NCI-H82 (cell line): ENCODE measurements at regions not wholly inside any gene's neighbourhood (a gene's known extent, or its start where the extent isn't known, plus 50 kb on each side); places are given as distances from the start of the nearest gene placed in this dataset.
"Not testable (repeated sequence)": the region's sequence is repeated elsewhere in the genome, so short reads cannot be mapped to it uniquely, and the experiment has no call there.

Source experiments
- DNase-seq: peaks from one replicate; lab custom pipeline; 2025; lab: John Stamatoyannopoulos, UW

GRCh38 chr4:105050896-105051295 lies 95.8 kb upstream of the TET2 start:
- no peak for DNase-seq

- no peak for DNase-seq
These were observed 89.1 kb upstream of the TET2 start for GRCh38 chr4:105057370-105058105.

GRCh38 chr4:105058177-105058812 lies 88.4 kb upstream of the TET2 start:
- DNase-seq = no peak

- no peak for DNase-seq
These were observed 87.3 kb upstream of the TET2 start for GRCh38 chr4:105059337-105059736.

DNA sequence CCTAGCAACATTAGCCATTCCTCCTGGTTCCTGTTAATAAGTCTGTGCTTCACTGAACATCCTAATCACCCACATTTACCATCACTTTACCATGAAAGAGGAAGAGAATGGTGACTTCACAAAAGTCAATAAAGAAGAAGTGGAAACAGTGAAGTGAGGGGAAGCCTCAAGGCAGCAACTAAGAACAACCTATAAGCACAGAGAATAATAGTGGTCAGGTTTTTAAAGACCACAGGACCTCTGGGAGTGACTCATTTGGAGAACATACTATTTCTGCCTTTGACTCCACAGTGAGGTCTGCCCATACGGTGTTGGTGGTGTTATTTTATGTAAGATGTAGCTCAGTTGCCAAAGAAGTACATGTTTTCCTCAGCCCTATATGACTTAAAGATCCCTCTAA lies 86.0 kb upstream of the TET2 start:
- no peak for DNase-seq

DNA sequence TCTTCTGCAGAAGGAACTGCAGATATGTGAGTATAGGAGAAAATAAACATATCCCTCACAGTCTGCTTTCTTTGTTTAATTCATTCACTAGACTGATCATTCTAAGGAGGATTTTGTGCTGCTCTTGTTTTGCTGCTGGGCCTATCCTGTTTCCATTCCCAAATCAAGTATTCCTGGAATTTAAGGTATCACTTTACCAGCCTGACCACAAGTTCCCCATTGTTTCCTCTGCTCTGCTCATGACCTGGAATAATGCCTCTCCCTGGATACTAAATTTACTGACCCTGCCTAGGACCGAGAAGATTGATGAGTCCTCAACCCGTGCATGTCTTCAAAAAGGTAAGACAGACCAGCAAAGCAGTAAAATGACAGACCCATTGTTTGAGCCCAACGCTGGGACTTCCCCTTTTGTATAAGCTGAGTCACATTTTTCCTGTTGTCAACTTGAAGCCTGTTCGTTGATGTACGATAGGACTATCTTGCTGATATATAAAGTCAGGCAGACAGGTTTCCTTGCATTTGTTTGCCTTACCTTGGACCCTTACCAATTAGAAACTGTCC lies 85.5 kb upstream of the TET2 start:
- no peak for DNase-seq

GRCh38 chr4:105061731-105062130 lies 84.9 kb upstream of the TET2 start:
- DNase-seq = no peak

GRCh38 chr4:105066401-105066800 lies 80.3 kb upstream of the TET2 start:
- DNase-seq = no peak

DNA sequence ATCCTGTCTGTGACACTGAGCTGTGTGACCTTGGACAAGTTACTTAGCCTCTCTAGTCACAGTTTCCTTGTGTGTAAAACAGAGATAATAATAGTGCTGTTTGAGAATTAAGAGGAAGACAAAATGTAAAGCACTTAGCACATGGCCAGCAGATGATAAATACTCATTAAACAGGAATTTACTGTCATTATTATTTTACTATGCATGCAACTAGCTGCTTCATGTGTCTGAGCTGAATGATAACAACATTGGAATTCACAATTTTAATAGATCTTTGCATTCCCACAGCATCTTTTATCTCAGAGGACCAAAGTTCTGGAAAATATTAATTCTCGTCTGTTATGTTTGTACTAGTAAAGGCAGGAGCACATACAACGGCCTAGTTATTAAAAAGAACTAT lies 79.2 kb upstream of the TET2 start:
- no peak for DNase-seq

GRCh38 chr4:105067946-105068345 lies 78.7 kb upstream of the TET2 start:
- DNase-seq = no peak

- DNase-seq = no peak
These were observed 78.2 kb upstream of the TET2 start for GRCh38 chr4:105068516-105068915.

DNA sequence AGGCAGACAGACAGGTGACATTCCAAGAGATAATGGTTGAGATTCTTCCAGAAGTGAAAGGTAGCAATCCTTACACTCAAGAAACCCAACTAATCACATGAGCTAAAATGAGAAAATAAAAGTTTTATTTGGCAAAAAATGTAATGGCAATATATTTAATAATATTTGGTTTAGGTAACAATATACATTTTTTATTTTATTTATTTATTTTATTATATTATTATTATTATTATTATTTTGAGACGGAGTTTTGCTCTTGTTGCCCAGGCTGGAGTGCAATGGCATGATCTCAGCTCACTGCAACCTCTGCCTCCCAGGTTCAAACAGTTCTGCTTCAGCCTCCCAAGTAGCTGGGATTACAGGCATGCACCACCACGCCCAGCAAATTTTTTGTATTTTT lies 74.6 kb upstream of the TET2 start:
- DNase-seq = not testable (repeated sequence)

- DNase-seq = no peak
These were observed 72.6 kb upstream of the TET2 start for GRCh38 chr4:105074097-105074496.

DNA sequence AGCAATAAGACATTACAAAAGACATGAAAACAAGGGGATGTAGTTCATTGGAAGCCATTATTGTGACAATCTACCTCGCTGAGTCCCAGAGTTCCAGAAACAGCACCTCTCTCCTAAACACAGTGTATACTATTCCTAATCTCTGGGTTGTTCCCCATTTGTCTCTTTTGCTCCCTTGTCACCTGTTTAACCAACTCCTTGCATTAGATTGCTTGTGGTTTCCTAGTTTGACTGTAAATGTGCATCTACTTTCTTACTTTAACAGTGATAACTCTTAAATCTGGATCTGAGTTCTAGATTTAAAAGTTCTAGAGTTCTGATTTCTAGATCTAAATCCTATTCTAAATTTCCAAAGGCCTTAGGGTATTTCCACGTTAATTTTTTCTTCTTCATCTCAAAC lies 71.6 kb upstream of the TET2 start:
- DNase-seq = no peak

DNA sequence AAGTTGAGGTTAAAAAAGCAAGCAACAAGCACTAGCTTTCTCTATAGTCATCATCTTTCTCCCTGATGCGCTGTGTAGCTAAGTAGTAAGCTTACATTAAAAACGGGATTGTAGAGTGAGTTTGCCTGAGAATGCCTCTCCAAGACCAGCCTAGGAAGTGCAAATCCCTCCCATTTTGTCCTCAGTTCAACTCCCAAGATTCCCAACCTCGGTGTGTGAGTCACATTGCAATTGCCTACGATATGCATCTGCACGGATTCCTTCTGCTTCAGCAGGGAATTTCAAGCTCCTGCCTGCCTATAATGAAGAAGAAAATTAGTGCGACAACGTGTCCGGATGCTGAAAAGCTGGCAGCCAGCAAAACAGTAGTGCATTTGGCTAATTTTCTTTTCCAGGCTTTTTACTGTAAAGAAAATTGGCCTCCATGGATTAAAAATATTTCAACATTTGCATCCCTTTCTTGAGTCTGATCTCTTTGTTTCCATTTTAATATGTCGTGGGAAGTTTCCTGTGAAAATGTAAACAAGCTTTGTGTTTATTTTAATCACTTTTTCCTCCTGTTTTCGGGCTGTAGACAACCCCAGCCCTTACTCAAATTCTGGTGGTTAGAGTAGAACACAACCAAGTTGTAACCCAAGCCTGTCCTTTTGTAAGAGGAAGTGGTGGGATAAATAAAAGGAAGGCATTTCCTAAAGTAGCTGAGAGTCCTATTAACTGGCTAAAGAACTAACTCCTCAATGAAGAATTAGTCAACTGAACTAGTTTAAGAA lies 58.4 kb upstream of the TET2 start:
- peak; percentile 83 for DNase-seq

GRCh38 chr4:105092356-105092755 lies 54.3 kb upstream of the TET2 start:
- no peak for DNase-seq

DNA sequence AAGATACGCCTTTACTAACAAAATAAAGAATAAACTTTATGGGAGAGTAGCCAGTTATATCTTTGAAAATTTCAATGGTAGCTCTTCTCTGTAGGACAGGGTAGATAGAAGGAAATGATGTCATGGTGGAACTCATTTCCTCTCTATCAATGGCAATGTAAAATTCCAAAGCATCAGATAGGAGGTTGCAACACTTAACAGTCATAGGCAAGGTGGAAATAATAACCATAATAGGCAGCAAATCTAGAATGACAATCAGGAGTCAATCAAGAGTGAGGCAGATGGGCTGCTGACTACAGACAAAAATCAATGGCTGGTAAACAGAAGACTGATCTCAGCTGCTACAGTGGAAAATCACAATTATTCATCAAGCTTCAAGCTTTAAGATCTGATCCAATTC lies 53.9 kb upstream of the TET2 start:
- no peak for DNase-seq

DNA sequence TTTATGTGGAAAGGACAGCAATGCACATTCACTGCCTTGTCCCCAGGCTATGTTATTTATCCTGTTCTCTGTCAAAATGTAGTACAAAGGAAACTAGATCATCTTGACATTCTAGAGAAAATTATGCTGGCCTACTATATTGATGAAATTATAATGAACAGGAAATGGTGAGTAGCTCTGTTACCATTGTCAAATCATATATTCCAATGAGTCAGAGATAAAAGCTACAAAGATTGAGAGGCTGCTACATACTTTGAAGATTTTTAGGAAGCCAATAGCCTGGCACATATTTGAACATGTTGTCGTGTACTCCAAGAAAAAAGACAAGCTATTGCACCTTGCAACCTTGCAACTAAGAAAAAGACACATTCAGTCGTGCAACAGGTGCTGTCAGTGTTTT lies 52.7 kb upstream of the TET2 start:
- no peak for DNase-seq
